K562 (cell line): ENCODE measurements at regions not wholly inside any gene's neighbourhood (a gene's known extent, or its start where the extent isn't known, plus 50 kb on each side); places are given as distances from the start of the nearest gene placed in this dataset.

ENCODE experiments used
- AFF4 ChIP-seq: sonication (generic); formaldehyde crosslinking; IDR thresholded peaks from 2 replicates; pipeline ENCODE4 v1.8.0; 2023; ENCODE audit warnings: mild to moderate bottlenecking, missing genetic modification reagents
- ARID4B ChIP-seq: sonication (generic); formaldehyde crosslinking; IDR thresholded peaks from 2 replicates; pipeline ENCODE4 v1.8.0; 2022; ENCODE audit warnings: mild to moderate bottlenecking, missing genetic modification reagents
- BACH1 ChIP-seq: fragments of 200-800 bp; sonication (Bioruptor generic); IDR thresholded peaks from 2 replicates; pipeline ENCODE4 v1.6.1; 2016; ENCODE audit warnings: missing genetic modification characterization, missing compliant biosample characterization
- CBFB ChIP-seq: sonication (generic); formaldehyde crosslinking; IDR thresholded peaks from 2 replicates; pipeline ENCODE4 v1.4.0; 2020; ENCODE audit warnings: mild to moderate bottlenecking, missing genetic modification reagents
- CTCF ChIP-seq, 3 experiments: IDR thresholded peaks in 2 of 3; conservative IDR thresholded peaks in 1 of 3; 2 replicates each; pipeline ENCODE4 v1.5.1; 2011 to 2012; ENCODE audit warnings: low read length in 3 of 3, mild to moderate bottlenecking in 3 of 3, control low read depth in 2 of 3, improper control_type of control experiment in 1 of 3, inconsistent platforms in 1 of 3, low read depth in 1 of 3, mixed read lengths in 1 of 3, moderate library complexity in 1 of 3; ENCODE audit not compliant: insufficient read depth in 2 of 3
- MAZ ChIP-seq, 2 experiments: fragments of 450-650 bp in 1 of 2; sonication (generic) in 1 of 2; formaldehyde crosslinking; IDR thresholded peaks in 1 of 2; conservative IDR thresholded peaks in 1 of 2; 2 replicates each; pipeline versions ENCODE4 v1.4.0 to v1.5.0; 2020; ENCODE audit warnings: mild to moderate bottlenecking in 1 of 2, missing genetic modification reagents in 1 of 2
- PRDM10 ChIP-seq: fragments of 450-650 bp; IDR thresholded peaks from 2 replicates; pipeline ENCODE4 v1.6.1; 2018; ENCODE audit not compliant: partially characterized antibody
- SIN3A ChIP-seq, 2 experiments: fragments of 150-350 bp in 1 of 2; IDR thresholded peaks; 2 replicates each; pipeline ENCODE4 v1.6.1; 2011 to 2016; ENCODE audit warnings: borderline replicate concordance in 2 of 2, low read depth in 2 of 2, low read length in 2 of 2, mild to moderate bottlenecking in 2 of 2, moderate library complexity in 2 of 2; ENCODE audit not compliant: control insufficient read depth in 1 of 2
- SP1 ChIP-seq: sonication (generic); formaldehyde crosslinking; IDR thresholded peaks from 2 replicates; pipeline ENCODE4 v1.8.1; 2022; ENCODE audit warnings: mild to moderate bottlenecking, missing genetic modification reagents
- SRSF1 ChIP-seq: fragments of 200-400 bp; formaldehyde crosslinking; IDR thresholded peaks from 2 replicates; pipeline ENCODE4 v1.6.1; 2017; ENCODE audit warnings: mild to moderate bottlenecking, low read depth, low read length, moderate library complexity
- ZHX1 ChIP-seq: fragments of 150-350 bp; conservative IDR thresholded peaks from 2 replicates; pipeline ENCODE4 v1.6.1; 2014; ENCODE audit warnings: low read length
- ZNF121 ChIP-seq: sonication (generic); formaldehyde crosslinking; conservative IDR thresholded peaks from 2 replicates; pipeline ENCODE4 v1.8.0; 2022; ENCODE audit warnings: missing genetic modification reagents
- ZNF347 ChIP-seq: fragments of 450-650 bp; formaldehyde crosslinking; IDR thresholded peaks from 2 replicates; pipeline ENCODE4 v1.4.0; 2020; ENCODE audit warnings: low read depth, mild to moderate bottlenecking, moderate library complexity
- ZNF780A ChIP-seq: fragments of 250-450 bp; sonication (Bioruptor Pico); IDR thresholded peaks from 2 replicates; pipeline ENCODE4 v1.5.0; 2021; ENCODE audit warnings: mild to moderate bottlenecking

GRCh38 chr6:150492507-150492906, 107.2 kb upstream of the PLEKHG1 start:
- no peak for TF ChIP-seq ARID4B (CRISPR knock-in tag)
- TF ChIP-seq CTCF (IDR thresholded peaks at IDR 0.05 in 2 of 3, conservative IDR thresholded peaks at IDR 0.05 in 1 of 3; ENCODE audit: insufficient read depth in 2 of 3, low read depth in 1 of 3, low read length in 3 of 3), result no peak
- no peak for TF ChIP-seq MAZ (CRISPR knock-in tag; conservative IDR thresholded peaks at IDR 0.05 in 1 of 2, IDR thresholded peaks at IDR 0.05 in 1 of 2)
- TF ChIP-seq AFF4 (CRISPR knock-in tag), result no peak
- no peak for TF ChIP-seq CBFB
- TF ChIP-seq PRDM10, result no peak
- TF ChIP-seq ZHX1, result no peak
- TF ChIP-seq ZNF121 (CRISPR knock-in tag), result no peak
- TF ChIP-seq SP1, result no peak
- TF ChIP-seq SRSF1, result no peak
- TF ChIP-seq ZNF780A (CRISPR knock-in tag), result no peak
- no peak for TF ChIP-seq SIN3A (IDR thresholded peaks at IDR 0.05; ENCODE audit: borderline replicate concordance in 2 of 2, control insufficient read depth in 1 of 2, low read depth in 2 of 2, low read length in 2 of 2)
- TF ChIP-seq BACH1 (tag), result no peak
- TF ChIP-seq ZNF347 (CRISPR knock-in tag), result no peak
